PC-3 (cell line): ENCODE measurements at regions not wholly inside any gene's neighbourhood (a gene's known extent, or its start where the extent isn't known, plus 50 kb on each side); places are given as distances from the start of the nearest gene placed in this dataset.

ENCODE experiments used
- ATAC-seq: fragments of 200-7000 bp; cut with Tn5 transposase; 2 replicates; pipeline ENCODE4 v1.9.1; 2020; ENCODE audit warnings: mild to moderate bottlenecking, moderate library complexity
- BruUV-seq: library from RNA; stranded (reverse); fragments of 400-500 nt; replicated peaks from 2 replicates; lab custom pipeline; 2021; lab: Mats Ljungman, UMichigan
- CTCF ChIA-PET: fragments of 300-600 bp; sonication (Branson Sonifier 250); formaldehyde crosslinking; loops from one replicate; lab custom pipeline; 2022; ENCODE audit warnings: antibody characterized with exemption; lab: Charles Lee
- POLR2A ChIA-PET: fragments of 300-600 bp; sonication (Branson Sonifier 250); formaldehyde crosslinking; loops from one replicate; lab custom pipeline; 2022; ENCODE audit warnings: antibody characterized with exemption; ENCODE audit not compliant: unreplicated experiment; lab: Charles Lee
- DNase-seq: peaks from one replicate; pipeline ENCODE4 v3.0.0-alpha.2; 2015
- H2AFZ ChIP-seq: fragments of 300-600 bp; sonication (generic); 2 replicates; pipeline ENCODE4 v1.6.0; 2016; ENCODE audit warnings: antibody characterized with exemption, low read length
- H3F3A ChIP-seq: fragments of 300-600 bp; sonication (generic); one replicate; pipeline ENCODE4 v1.6.0; 2017; ENCODE audit warnings: antibody characterized with exemption, low read length, control low read depth, mild to moderate bottlenecking; ENCODE audit not compliant: unreplicated experiment
- H3K27ac ChIP-seq: fragments of 300-600 bp; sonication (generic); 2 replicates; pipeline ENCODE4 v1.5.1; 2016; ENCODE audit warnings: mild to moderate bottlenecking, low read length
- H3K27me3 ChIP-seq: fragments of 300-600 bp; sonication (generic); 2 replicates; pipeline ENCODE4 v1.6.1; 2016; ENCODE audit warnings: low read length, mixed read lengths
- H3K36me3 ChIP-seq: fragments of 300-600 bp; sonication (generic); 2 replicates; pipeline ENCODE4 v1.6.1; 2016; ENCODE audit warnings: low read depth, mixed run types, low read length, mixed read lengths
- H3K4me1 ChIP-seq: fragments of 300-600 bp; sonication (generic); 2 replicates; pipeline ENCODE4 v1.5.1; 2016; ENCODE audit warnings: low read length; ENCODE audit not compliant: insufficient read depth
- H3K4me2 ChIP-seq: fragments of 300-600 bp; sonication (generic); 2 replicates; pipeline ENCODE4 v1.6.0; 2016; ENCODE audit warnings: low read length
- H3K4me3 ChIP-seq: fragments of 300-600 bp; sonication (generic); 2 replicates; pipeline ENCODE4 v1.5.1; 2016; ENCODE audit warnings: mild to moderate bottlenecking, low read length, mixed read lengths
- H3K79me2 ChIP-seq: fragments of 300-600 bp; sonication (generic); 2 replicates; pipeline ENCODE4 v1.6.1; 2017; ENCODE audit warnings: low read length, mixed read lengths
- H3K9ac ChIP-seq: fragments of 300-600 bp; sonication (generic); 2 replicates; pipeline ENCODE4 v1.6.0; 2016; ENCODE audit warnings: mild to moderate bottlenecking, low read length
- H3K9me2 ChIP-seq: fragments of 300-600 bp; sonication (generic); replicated peaks from 2 replicates; pipeline ENCODE4 v1.6.1; 2016; ENCODE audit warnings: mixed run types, low read length, mixed read lengths
- H3K9me3 ChIP-seq: fragments of 300-600 bp; sonication (generic); 2 replicates; pipeline ENCODE4 v1.6.1; 2016; ENCODE audit warnings: low read length, mixed read lengths
- H4K20me1 ChIP-seq: fragments of 300-600 bp; sonication (generic); 2 replicates; pipeline ENCODE4 v1.6.1; 2016; ENCODE audit warnings: low read length, mixed read lengths
- EZH2 ChIP-seq: fragments of 300-600 bp; sonication (generic); IDR thresholded peaks from one replicate; pipeline ENCODE4 v1.6.1; 2017; ENCODE audit warnings: antibody characterized with exemption, mild to moderate bottlenecking, low read length; ENCODE audit not compliant: unreplicated experiment
- EZH2phosphoT487 ChIP-seq: fragments of 300-600 bp; sonication (generic); IDR thresholded peaks from 2 replicates; pipeline ENCODE4 v1.6.1; 2018; ENCODE audit warnings: mild to moderate bottlenecking, antibody characterized with exemption, low read length, borderline replicate concordance
- intact Hi-C: fragments of 100-400 bp; cut with micrococcal nuclease; formaldehyde crosslinking; loops from 2 replicates; pipeline ENCODE4 v1.9.0; 2023
- TF ChIP-seq, protein P1 (sequence below): fragments of 300-600 bp; sonication (generic); conservative IDR thresholded peaks from 2 replicates; pipeline ENCODE4 v1.5.1; 2017; ENCODE audit warnings: antibody characterized with exemption, low read depth, mild to moderate bottlenecking, low read length

- Histone ChIP-seq H3K27me3 (no peaks in the 10 kb centered on the region), H3K79me2 (no peaks in the 10 kb centered on the region), H4K20me1 (no peaks in the 10 kb centered on the region), H3K27ac (no peak overlapping the region), H3K9me3 (no peaks in the 10 kb centered on the region), H3K4me2 (no peak overlapping the region), H3K9ac (no peak overlapping the region), H3F3A (no peaks in the 10 kb centered on the region), H3K9me2 (no peaks in the 10 kb centered on the region), H2AFZ (no peak overlapping the region), H3K4me1 (no peaks in the 10 kb centered on the region), H3K4me3 (no peak overlapping the region), H3K36me3 (no peaks in the 10 kb centered on the region)
- POLR2A ChIA-PET: no interaction called here
- no TSS peak for BruUV-seq
- DNase-seq: no peak
- no peak for ATAC-seq
- intact Hi-C loops: no loop called here
- TF ChIP-seq EZH2 (no peak), EZH2phosphoT487 (no peak)
- TF ChIP-seq, protein P1, sequence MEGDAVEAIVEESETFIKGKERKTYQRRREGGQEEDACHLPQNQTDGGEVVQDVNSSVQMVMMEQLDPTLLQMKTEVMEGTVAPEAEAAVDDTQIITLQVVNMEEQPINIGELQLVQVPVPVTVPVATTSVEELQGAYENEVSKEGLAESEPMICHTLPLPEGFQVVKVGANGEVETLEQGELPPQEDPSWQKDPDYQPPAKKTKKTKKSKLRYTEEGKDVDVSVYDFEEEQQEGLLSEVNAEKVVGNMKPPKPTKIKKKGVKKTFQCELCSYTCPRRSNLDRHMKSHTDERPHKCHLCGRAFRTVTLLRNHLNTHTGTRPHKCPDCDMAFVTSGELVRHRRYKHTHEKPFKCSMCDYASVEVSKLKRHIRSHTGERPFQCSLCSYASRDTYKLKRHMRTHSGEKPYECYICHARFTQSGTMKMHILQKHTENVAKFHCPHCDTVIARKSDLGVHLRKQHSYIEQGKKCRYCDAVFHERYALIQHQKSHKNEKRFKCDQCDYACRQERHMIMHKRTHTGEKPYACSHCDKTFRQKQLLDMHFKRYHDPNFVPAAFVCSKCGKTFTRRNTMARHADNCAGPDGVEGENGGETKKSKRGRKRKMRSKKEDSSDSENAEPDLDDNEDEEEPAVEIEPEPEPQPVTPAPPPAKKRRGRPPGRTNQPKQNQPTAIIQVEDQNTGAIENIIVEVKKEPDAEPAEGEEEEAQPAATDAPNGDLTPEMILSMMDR: no peak
- CTCF ChIA-PET: no interaction called here
These were observed 748.6 kb downstream of the TENT5A start for GRCh38 chr6:81003894-81004293.

GRCh38 chr6:81003156-81003555 lies 749.3 kb downstream of the TENT5A start:
- H3K4me2 ChIP-seq: no peak overlapping the region
- H3K27ac ChIP-seq: no peak overlapping the region
- no peak overlapping the region for H2AFZ ChIP-seq
- H3K79me2 ChIP-seq: no peaks in the 10 kb centered on the region
- no peak overlapping the region for H3K9ac ChIP-seq
- H4K20me1 ChIP-seq: no peaks in the 10 kb centered on the region
- H3K9me3 ChIP-seq: no peaks in the 10 kb centered on the region
- no peaks in the 10 kb centered on the region for H3K27me3 ChIP-seq
- ATAC-seq (peak; percentile 51), DNase-seq (peak; percentile 10)
- intact Hi-C loops: no loop called here
- no peaks in the 10 kb centered on the region for H3F3A ChIP-seq
- TF ChIP-seq EZH2phosphoT487 (no peak), EZH2 (no peak)
- TF ChIP-seq, protein P1: no peak
- BruUV-seq: no TSS peak
- ChIA-PET CTCF (no interaction called here), POLR2A (no interaction called here)
- no peaks in the 10 kb centered on the region for H3K4me1 ChIP-seq
- H3K4me3 ChIP-seq: no peak overlapping the region
- no peaks in the 10 kb centered on the region for H3K9me2 ChIP-seq
- H3K36me3 ChIP-seq: no peaks in the 10 kb centered on the region

DNA sequence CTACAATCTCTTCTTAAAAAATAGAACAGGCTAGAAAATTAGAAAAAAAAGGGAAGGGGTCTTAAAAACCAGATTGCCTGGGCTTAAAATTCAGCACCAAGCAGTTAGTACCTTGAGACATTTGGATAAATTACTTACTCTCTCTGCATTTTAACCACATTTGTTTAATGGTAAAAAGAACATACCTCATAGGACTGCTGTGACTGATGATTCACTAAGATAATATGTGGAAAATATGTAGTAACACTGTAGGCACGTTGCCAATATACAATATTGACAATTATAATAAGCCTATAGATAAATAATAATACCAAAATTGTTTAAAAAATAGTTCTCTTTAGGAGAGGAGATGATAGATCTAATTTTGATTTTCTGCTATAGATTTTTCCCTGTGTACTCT lies 750.4 kb downstream of the TENT5A start:
- no peaks in the 10 kb centered on the region for H3K36me3 ChIP-seq
- H3K4me3 ChIP-seq: no peak overlapping the region
- DNase-seq (peak; percentile 38), ATAC-seq (no peak)
- no peaks in the 10 kb centered on the region for H3K9me3 ChIP-seq
- no peaks in the 10 kb centered on the region for H4K20me1 ChIP-seq
- no peaks in the 10 kb centered on the region for H3K9me2 ChIP-seq
- no peak for TF ChIP-seq EZH2
- no peak for TF ChIP-seq EZH2phosphoT487
- TF ChIP-seq, protein P1: no peak
- no peaks in the 10 kb centered on the region for H3K79me2 ChIP-seq
- no peak overlapping the region for H3K27ac ChIP-seq
- no peaks in the 10 kb centered on the region for H3K27me3 ChIP-seq
- intact Hi-C loops: no loop called here
- no TSS peak for BruUV-seq
- H3F3A ChIP-seq: no peaks in the 10 kb centered on the region
- ChIA-PET POLR2A (no interaction called here), CTCF (no interaction called here)
- no peak overlapping the region for H3K9ac ChIP-seq
- H3K4me1 ChIP-seq: no peaks in the 10 kb centered on the region
- no peak overlapping the region for H2AFZ ChIP-seq
- no peak overlapping the region for H3K4me2 ChIP-seq
